Keratinocyte (primary cell): ENCODE measurements at regions not wholly inside any gene's neighbourhood (a gene's known extent, or its start where the extent isn't known, plus 50 kb on each side); places are given as distances from the start of the nearest gene placed in this dataset.

ENCODE experiments used
- DNase-seq: peaks from one replicate; pipeline ENCODE4 v3.0.0-alpha.2; 2011; ENCODE audit warnings: low read depth, missing footprints, low spot score
- FAIRE-seq: peaks from 2 replicates; lab custom pipeline; 2011; peaks lifted over from hg19 to GRCh38; lab: Jason Lieb, UNC
- H2AFZ ChIP-seq: 2 replicates; pipeline ENCODE4 v1.6.0; 2012; ENCODE audit warnings: low read length, control low read depth, inconsistent platforms; ENCODE audit not compliant: control insufficient read depth
- H3K27ac ChIP-seq: 2 replicates; pipeline ENCODE4 v1.5.1; 2011; ENCODE audit warnings: low read length; ENCODE audit not compliant: control insufficient read depth, insufficient read depth
- H3K27me3 ChIP-seq: 3 replicates; pipeline ENCODE4 v1.6.0; 2011; ENCODE audit warnings: low read length; ENCODE audit not compliant: control insufficient read depth, insufficient read depth; ENCODE audit errors: extremely low read depth
- H3K36me3 ChIP-seq, 2 experiments: 2 replicates in 1 of 2; 3 replicates in 1 of 2; pipeline ENCODE4 v1.5.1; 2011; ENCODE audit warnings: low read length in 2 of 2, mild to moderate bottlenecking in 1 of 2; ENCODE audit not compliant: control insufficient read depth in 2 of 2, insufficient read depth in 2 of 2; ENCODE audit errors: extremely low read depth in 1 of 2
- H3K4me1 ChIP-seq: 3 replicates; pipeline ENCODE4 v1.5.1; 2011; ENCODE audit warnings: low read length; ENCODE audit not compliant: control insufficient read depth, insufficient read depth; ENCODE audit errors: extremely low read depth
- H3K4me2 ChIP-seq: 3 replicates; pipeline ENCODE4 v1.6.0; 2011; ENCODE audit warnings: low read depth, low read length; ENCODE audit not compliant: control insufficient read depth, insufficient read depth; ENCODE audit errors: extremely low read depth
- H3K4me3 ChIP-seq, 3 experiments: fragments of 200-600 bp in 1 of 3; sonication (generic) in 1 of 3; 2 replicates in 2 of 3; 3 replicates in 1 of 3; pipeline ENCODE4 v1.5.1; 2011 to 2016; ENCODE audit warnings: low read length in 3 of 3, mild to moderate bottlenecking in 3 of 3, control low read depth in 2 of 3, inconsistent platforms in 1 of 3, low read depth in 1 of 3, mixed read lengths in 1 of 3, mixed run types in 1 of 3, moderate library complexity in 1 of 3; ENCODE audit not compliant: control insufficient read depth in 2 of 3, insufficient read depth in 2 of 3; ENCODE audit errors: extremely low read depth in 1 of 3
- H3K79me2 ChIP-seq: 2 replicates; pipeline ENCODE4 v1.6.0; 2012; ENCODE audit warnings: low read length; ENCODE audit not compliant: control insufficient read depth, insufficient read depth
- H3K9ac ChIP-seq: 3 replicates; pipeline ENCODE4 v1.6.0; 2011; ENCODE audit warnings: low read length; ENCODE audit not compliant: control insufficient read depth, insufficient read depth; ENCODE audit errors: extremely low read depth
- H3K9me1 ChIP-seq: 3 replicates; pipeline ENCODE4 v1.6.0; 2011; ENCODE audit warnings: low read length; ENCODE audit not compliant: control insufficient read depth, insufficient read depth; ENCODE audit errors: extremely low read depth
- H3K9me3 ChIP-seq: 2 replicates; pipeline ENCODE4 v1.5.1; 2012; ENCODE audit warnings: low read depth, low read length; ENCODE audit not compliant: control insufficient read depth
- H4K20me1 ChIP-seq: 3 replicates; pipeline ENCODE4 v1.6.0; 2011; ENCODE audit warnings: low read length; ENCODE audit not compliant: control insufficient read depth, insufficient read depth; ENCODE audit errors: extremely low read depth
- CTCF ChIP-seq, 3 experiments: IDR thresholded peaks in 1 of 3; conservative IDR thresholded peaks in 1 of 3; optimal IDR thresholded peaks in 1 of 3; 2 replicates in 2 of 3; 3 replicates in 1 of 3; pipeline versions ENCODE3 to v1.5.1; 2011; ENCODE audit warnings: low read length in 3 of 3, mild to moderate bottlenecking in 3 of 3, moderate library complexity in 2 of 3, control low read depth in 1 of 3, inconsistent platforms in 1 of 3; ENCODE audit not compliant: insufficient read depth in 2 of 3; ENCODE audit errors: extremely low read depth in 1 of 3
- EZH2 ChIP-seq: IDR thresholded peaks from one replicate; pipeline ENCODE4 v1.6.1; 2012; ENCODE audit warnings: inconsistent platforms, mild to moderate bottlenecking, low read length, moderate library complexity
- dilution Hi-C: fragments of 300-500 bp; cut with MboI; formaldehyde crosslinking; loops from one replicate; pipeline ENCODE4 v1.7.0; 2020; ENCODE audit warnings: low sequenced_read_pairs; ENCODE audit not compliant: extremely low pct_ligation_motif_present

DNA sequence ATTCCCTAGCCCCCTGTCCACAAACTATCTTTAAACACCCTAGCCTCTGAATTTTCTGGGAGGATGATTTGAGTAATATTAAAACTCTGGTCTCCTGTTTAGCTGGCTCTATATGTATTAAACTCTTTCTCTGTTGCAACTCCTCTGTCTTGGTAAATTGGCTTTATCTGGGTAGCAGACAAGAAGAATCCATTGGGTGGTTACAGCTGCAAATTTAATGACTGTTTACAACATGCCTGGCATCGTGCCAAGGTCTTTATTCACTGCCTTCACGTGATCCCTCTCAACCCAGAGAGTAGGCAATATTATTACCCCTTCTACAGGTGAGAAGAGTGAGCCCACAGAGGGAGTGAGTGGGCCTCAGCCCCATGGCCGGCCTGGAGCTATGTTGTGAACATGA lies 77.8 kb upstream of the MYL2 start:
- Histone ChIP-seq H2AFZ (no peak overlapping the region), H3K9me1 (no peaks in the 10 kb centered on the region), H3K4me3 (no peak overlapping the region), H3K36me3 (no peaks in the 10 kb centered on the region), H3K79me2 (no peaks in the 10 kb centered on the region), H3K27me3 (no peaks in the 10 kb centered on the region), H3K9me3 (peaks cover 2% of the 10 kb centered on the region), H4K20me1 (no peaks in the 10 kb centered on the region), H3K27ac (no peak overlapping the region), H3K4me1 (no peaks in the 10 kb centered on the region), H3K9ac (no peak overlapping the region), H3K4me2 (no peak overlapping the region)
- dilution Hi-C loops: no loop called here
- TF ChIP-seq EZH2: no peak
- DNase-seq (no peak), FAIRE-seq (no peak)

DNA sequence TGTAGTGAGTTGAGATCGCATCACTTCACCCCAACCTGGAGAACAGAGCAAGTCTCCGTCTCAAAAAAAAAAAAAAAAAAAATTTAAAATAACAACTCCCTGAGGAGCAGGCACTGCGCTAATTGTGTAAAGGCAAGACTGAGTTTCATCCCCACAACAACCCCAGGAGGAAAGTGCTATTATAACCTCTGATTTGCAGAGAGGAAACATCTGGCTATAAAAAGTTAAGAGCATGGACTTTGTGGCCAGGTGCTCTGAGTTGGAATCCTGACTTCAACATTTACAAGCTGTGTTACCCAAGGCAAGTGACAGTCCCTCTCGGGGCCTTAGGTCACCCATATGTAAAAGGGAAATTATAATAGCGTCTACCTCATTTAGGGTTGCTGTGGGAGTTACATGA lies 76.0 kb upstream of the MYL2 start:
- Histone ChIP-seq H3K9me3 (peaks cover 2% of the 10 kb centered on the region), H3K4me1 (no peaks in the 10 kb centered on the region), H3K79me2 (no peaks in the 10 kb centered on the region), H3K27ac (no peak overlapping the region), H4K20me1 (no peaks in the 10 kb centered on the region), H3K27me3 (no peaks in the 10 kb centered on the region), H3K9me1 (no peaks in the 10 kb centered on the region), H3K4me2 (no peak overlapping the region), H2AFZ (no peak overlapping the region), H3K4me3 (no peak overlapping the region), H3K9ac (no peak overlapping the region), H3K36me3 (no peaks in the 10 kb centered on the region)
- dilution Hi-C loops: no loop called here
- DNase-seq (no peak), FAIRE-seq (no peak)
- TF ChIP-seq EZH2: no peak
- no peak for TF ChIP-seq CTCF (optimal IDR thresholded peaks at IDR 0.05 in 1 of 3, IDR thresholded peaks at IDR 0.05 in 1 of 3, conservative IDR thresholded peaks at IDR 0.05 in 1 of 3; ENCODE audit: extremely low read depth in 1 of 3, insufficient read depth in 2 of 3, low read length in 3 of 3)

GRCh38 chr12:110995615-110996014 lies 75.2 kb upstream of the MYL2 start:
- dilution Hi-C loops: no loop called here
- FAIRE-seq (no peak), DNase-seq (no peak)
- Histone ChIP-seq H3K27me3 (no peaks in the 10 kb centered on the region), H3K4me1 (no peaks in the 10 kb centered on the region), H4K20me1 (no peaks in the 10 kb centered on the region), H3K36me3 (no peaks in the 10 kb centered on the region), H3K9me1 (no peaks in the 10 kb centered on the region), H2AFZ (no peak overlapping the region), H3K4me3 (no peak overlapping the region), H3K79me2 (no peaks in the 10 kb centered on the region), H3K4me2 (no peak overlapping the region), H3K9me3 (peaks cover 2% of the 10 kb centered on the region), H3K27ac (no peak overlapping the region), H3K9ac (no peak overlapping the region)
- TF ChIP-seq CTCF (optimal IDR thresholded peaks at IDR 0.05 in 1 of 3, IDR thresholded peaks at IDR 0.05 in 1 of 3, conservative IDR thresholded peaks at IDR 0.05 in 1 of 3; ENCODE audit: extremely low read depth in 1 of 3, insufficient read depth in 2 of 3, low read length in 3 of 3) (no peak), EZH2 (no peak)
